ENCODE measurements at regions not wholly inside any gene's neighbourhood (a gene's known extent, or its start where the extent isn't known, plus 50 kb on each side); places are given as distances from the start of the nearest gene placed in this dataset.

DNA sequence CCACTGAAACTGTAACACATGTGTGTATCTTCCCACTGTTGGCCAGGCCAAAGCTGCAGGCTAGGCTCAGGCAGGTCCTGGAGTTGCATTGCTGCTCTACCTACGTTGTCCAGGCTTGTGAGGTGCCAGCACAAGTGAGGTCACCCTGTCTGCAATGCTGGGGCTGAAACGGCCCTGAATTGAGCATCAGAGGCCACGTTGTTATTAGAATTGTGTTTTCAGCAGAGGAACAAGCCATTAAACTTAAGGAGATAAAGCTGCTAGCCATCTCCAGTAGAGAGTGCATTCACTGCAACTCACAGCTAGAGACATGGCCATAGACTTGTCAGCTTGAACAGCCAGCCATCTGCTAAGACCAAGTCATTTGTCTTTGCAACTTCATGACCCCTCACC lies 191.8 kb downstream of the SEMA6A start:
- DNase-seq, result no peak
- no peak for ATAC-seq
- H3K9me3 ChIP-seq, result no peaks in the 10 kb centered on the region
- H3K4me3 ChIP-seq, result no peak overlapping the region
- WGBS (ENCODE audit: insufficient coverage, low coverage, low lambda C conversion rate, missing lambda C conversion rate), result 75% methylated on average over 1 of the region's 3 CpGs
- no peaks in the 10 kb centered on the region for H3K36me3 ChIP-seq
- H3K27ac ChIP-seq, result no peak overlapping the region
- no peaks in the 10 kb centered on the region for H3K27me3 ChIP-seq
- H3K4me1 ChIP-seq, result no peaks in the 10 kb centered on the region
- TF ChIP-seq, protein P1, sequence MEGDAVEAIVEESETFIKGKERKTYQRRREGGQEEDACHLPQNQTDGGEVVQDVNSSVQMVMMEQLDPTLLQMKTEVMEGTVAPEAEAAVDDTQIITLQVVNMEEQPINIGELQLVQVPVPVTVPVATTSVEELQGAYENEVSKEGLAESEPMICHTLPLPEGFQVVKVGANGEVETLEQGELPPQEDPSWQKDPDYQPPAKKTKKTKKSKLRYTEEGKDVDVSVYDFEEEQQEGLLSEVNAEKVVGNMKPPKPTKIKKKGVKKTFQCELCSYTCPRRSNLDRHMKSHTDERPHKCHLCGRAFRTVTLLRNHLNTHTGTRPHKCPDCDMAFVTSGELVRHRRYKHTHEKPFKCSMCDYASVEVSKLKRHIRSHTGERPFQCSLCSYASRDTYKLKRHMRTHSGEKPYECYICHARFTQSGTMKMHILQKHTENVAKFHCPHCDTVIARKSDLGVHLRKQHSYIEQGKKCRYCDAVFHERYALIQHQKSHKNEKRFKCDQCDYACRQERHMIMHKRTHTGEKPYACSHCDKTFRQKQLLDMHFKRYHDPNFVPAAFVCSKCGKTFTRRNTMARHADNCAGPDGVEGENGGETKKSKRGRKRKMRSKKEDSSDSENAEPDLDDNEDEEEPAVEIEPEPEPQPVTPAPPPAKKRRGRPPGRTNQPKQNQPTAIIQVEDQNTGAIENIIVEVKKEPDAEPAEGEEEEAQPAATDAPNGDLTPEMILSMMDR (IDR thresholded peaks at IDR 0.05), result no peak
- no peak for TF ChIP-seq POLR2A (IDR thresholded peaks at IDR 0.05)
- intact Hi-C loops (cut with DNase I), result no loop called here

DNA sequence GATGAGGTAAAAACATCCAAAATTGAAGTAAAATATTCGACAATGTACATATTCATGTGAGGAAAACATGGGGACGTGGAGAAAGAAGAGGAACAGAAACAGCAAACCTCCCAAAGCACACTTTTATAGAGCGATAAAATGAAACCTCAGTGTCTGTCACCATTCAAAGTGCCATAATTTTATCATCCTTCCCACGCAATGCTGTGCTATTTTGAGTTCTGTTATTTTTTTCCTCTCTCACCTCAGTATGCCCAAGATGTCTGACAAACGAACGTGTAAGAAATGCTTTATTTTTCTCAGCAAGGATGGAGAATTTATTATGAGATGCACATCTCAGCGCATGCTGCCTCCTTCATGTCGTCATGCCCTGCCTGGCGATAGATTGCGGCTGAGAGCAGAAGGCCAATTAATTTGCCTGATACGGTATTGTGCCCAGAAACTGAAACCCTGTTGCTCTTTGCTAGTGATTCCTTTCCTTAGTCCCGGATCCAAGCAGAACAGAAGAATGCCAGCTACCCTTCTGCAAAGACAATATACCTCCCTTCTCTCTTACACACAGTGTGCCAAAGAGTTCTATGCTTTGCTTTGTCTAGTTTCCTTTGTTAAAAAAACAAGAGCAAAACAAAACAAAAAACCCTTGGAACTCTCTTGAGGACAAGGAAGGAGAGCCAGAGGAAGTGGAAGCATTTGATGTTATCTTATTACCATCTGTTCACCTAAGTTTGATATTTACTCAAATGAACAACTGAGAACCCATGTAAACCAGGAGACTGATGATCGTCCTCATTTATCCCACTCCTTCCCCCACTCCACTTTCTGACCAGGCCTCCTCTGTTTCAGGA lies 192.4 kb downstream of the SEMA6A start:
- Histone ChIP-seq H3K9me3 (no peaks in the 10 kb centered on the region), H3K4me1 (no peaks in the 10 kb centered on the region), H3K36me3 (no peaks in the 10 kb centered on the region), H3K27me3 (no peaks in the 10 kb centered on the region), H3K4me3 (no peak overlapping the region), H3K27ac (no peak overlapping the region)
- 83% methylated on average over 13 of the region's 13 CpGs for WGBS (ENCODE audit: insufficient coverage, low coverage, low lambda C conversion rate, missing lambda C conversion rate)
- intact Hi-C loops (cut with DNase I), result no loop called here
- ATAC-seq (no peak), DNase-seq (no peak)
- no peak for TF ChIP-seq POLR2A (IDR thresholded peaks at IDR 0.05)
- TF ChIP-seq, protein P1 (IDR thresholded peaks at IDR 0.05), result no peak

DNA sequence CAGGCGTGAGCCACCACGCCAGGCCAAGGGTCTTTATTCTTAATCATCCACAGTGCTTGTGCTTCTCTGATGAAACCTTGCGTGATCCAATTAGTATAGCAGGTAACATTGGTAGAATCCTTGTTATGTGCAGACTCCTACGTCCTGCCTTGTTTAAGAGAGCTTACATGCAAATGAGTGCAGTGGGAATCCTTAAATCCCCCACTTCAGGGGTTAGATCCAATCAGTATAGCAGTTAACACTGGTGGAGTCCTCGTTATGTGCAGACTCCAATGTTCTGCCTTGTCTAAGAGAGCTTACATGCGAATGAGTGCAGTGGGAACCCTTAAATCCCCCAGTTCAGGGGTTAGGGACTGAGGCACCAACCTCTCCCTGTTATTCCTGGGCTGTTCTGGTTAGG lies 193.4 kb downstream of the SEMA6A start:
- Histone ChIP-seq H3K36me3 (no peaks in the 10 kb centered on the region), H3K4me1 (no peaks in the 10 kb centered on the region), H3K4me3 (no peak overlapping the region), H3K27me3 (no peaks in the 10 kb centered on the region), H3K9me3 (no peaks in the 10 kb centered on the region), H3K27ac (no peak overlapping the region)
- ATAC-seq (no peak), DNase-seq (no peak)
- 95% methylated on average over 6 of the region's 6 CpGs for WGBS (ENCODE audit: insufficient coverage, low coverage, low lambda C conversion rate, missing lambda C conversion rate)
- intact Hi-C loops (cut with DNase I), result no loop called here
- TF ChIP-seq, protein P1 (IDR thresholded peaks at IDR 0.05), result no peak
- no peak for TF ChIP-seq POLR2A (IDR thresholded peaks at IDR 0.05)

DNA sequence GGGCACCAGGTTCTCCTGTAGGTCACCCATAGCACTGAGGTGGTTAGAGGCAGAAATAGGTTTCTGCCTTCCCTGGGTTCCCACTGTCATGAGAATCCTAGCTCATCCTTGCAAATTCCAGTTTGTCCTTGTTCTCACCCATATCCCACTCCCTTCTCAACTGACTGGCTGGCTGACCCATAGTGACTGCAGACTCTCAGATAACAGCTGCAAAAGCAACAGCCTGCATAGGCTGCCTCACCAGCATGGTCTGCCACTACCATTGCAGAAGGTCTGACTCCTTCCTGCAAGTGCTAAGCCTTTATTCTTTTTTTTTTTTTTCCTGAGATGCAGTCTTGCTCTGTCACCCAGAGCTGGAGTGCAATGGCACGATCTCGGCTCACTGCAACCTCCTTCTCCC lies 194.0 kb downstream of the SEMA6A start:
- H3K36me3 ChIP-seq, result no peaks in the 10 kb centered on the region
- no peak overlapping the region for H3K4me3 ChIP-seq
- intact Hi-C loops (cut with DNase I), result no loop called here
- no peak overlapping the region for H3K27ac ChIP-seq
- no peaks in the 10 kb centered on the region for H3K27me3 ChIP-seq
- H3K9me3 ChIP-seq, result no peaks in the 10 kb centered on the region
- DNase-seq, result no peak
- no peak for TF ChIP-seq POLR2A (IDR thresholded peaks at IDR 0.05)
- TF ChIP-seq, protein P1 (IDR thresholded peaks at IDR 0.05), result no peak
- WGBS (ENCODE audit: insufficient coverage, low coverage, low lambda C conversion rate, missing lambda C conversion rate), result 93% methylated on average over 2 of the region's 2 CpGs
- H3K4me1 ChIP-seq, result no peaks in the 10 kb centered on the region
- ATAC-seq, result no peak
